ENCODE measurements at regions not wholly inside any gene's neighbourhood (a gene's known extent, or its start where the extent isn't known, plus 50 kb on each side); places are given as distances from the start of the nearest gene placed in this dataset.

DNA sequence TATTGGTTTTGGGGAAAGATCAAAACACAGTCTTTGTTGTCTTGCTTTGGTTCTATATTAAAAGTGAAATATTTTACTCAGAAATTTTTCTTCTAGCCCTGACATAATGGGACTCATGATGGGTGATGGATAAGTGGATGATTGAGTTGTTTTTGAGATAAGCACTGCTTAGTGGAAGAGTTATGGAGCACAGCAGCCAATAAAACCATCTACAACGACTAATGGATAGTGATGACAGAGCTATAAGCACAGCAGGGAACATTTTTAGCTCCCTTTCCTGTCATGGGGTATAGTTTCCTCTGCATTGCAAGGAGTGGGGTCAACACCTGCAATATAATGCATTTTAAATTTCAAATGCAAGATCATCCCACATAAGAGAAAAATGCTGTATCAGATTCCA lies 812.4 kb downstream of the STPG2 start:
- TF ChIP-seq POLR2AphosphoS5 (IDR thresholded peaks at IDR 0.05; ENCODE audit: low read depth, low read length) = no peak
- no peak for TF ChIP-seq CTCF (IDR thresholded peaks at IDR 0.05)

Measured in Panc1 (cell line).